Activated T-helper 2 cell treated with anti-CD3 and anti-CD28 coated beads, Interferon-gamma antibody, Interleukin-2, Interleukin-4, amounts not matched to agents 10 μg/mL and 5 μg/mL and 100 μg/mL, durations not matched to agents 14 hours and 24 hours and 36 hours (primary cell): ENCODE measurements at regions not wholly inside any gene's neighbourhood (a gene's known extent, or its start where the extent isn't known, plus 50 kb on each side); places are given as distances from the start of the nearest gene placed in this dataset.

Experiments
- DNase-seq: peaks from one replicate; pipeline ENCODE4 v3.0.0; 2021; ENCODE audit warnings: low spot score
- H3K27ac Mint-ChIP-seq: one replicate; pipeline ENCODE4 v1.8.0; 2021; ENCODE audit warnings: mixed read lengths
- H3K27me3 Mint-ChIP-seq: one replicate; pipeline ENCODE4 v1.8.0; 2021; ENCODE audit warnings: low read depth, mixed read lengths
- H3K36me3 Mint-ChIP-seq: one replicate; pipeline ENCODE4 v1.8.0; 2021; ENCODE audit warnings: low read depth, mixed read lengths
- H3K4me1 Mint-ChIP-seq: one replicate; pipeline ENCODE4 v1.8.0; 2021; ENCODE audit warnings: low read depth, mixed read lengths
- H3K4me3 Mint-ChIP-seq: one replicate; pipeline ENCODE4 v1.8.0; 2021; ENCODE audit warnings: low read depth, mild to moderate bottlenecking, moderate library complexity, mixed read lengths
- H3K9me3 Mint-ChIP-seq: one replicate; pipeline ENCODE4 v1.8.0; 2021; ENCODE audit warnings: mixed read lengths
- intact Hi-C: fragments of 100-400 bp; cut with micrococcal nuclease; formaldehyde crosslinking; loops from one replicate; pipeline ENCODE4 v1.15.1; 2023

GRCh38 chr16:65476448-65476955 lies 354.6 kb upstream of the CDH11 start:
- no peaks in the 10 kb centered on the region for H3K4me1 Mint-ChIP-seq
- H3K27ac Mint-ChIP-seq, result no peak overlapping the region
- no peaks in the 10 kb centered on the region for H3K36me3 Mint-ChIP-seq
- intact Hi-C loops, result no loop called here
- H3K9me3 Mint-ChIP-seq, result peaks cover 8% of the 10 kb centered on the region
- DNase-seq, result no peak
- no peaks in the 10 kb centered on the region for H3K27me3 Mint-ChIP-seq
- H3K4me3 Mint-ChIP-seq, result no peak overlapping the region

- Mint-ChIP-seq H3K27me3 (no peaks in the 10 kb centered on the region), H3K9me3 (peaks cover 12% of the 10 kb centered on the region), H3K36me3 (no peaks in the 10 kb centered on the region), H3K4me3 (no peak overlapping the region), H3K4me1 (no peaks in the 10 kb centered on the region), H3K27ac (no peak overlapping the region)
- intact Hi-C loops, result no loop called here
- no peak for DNase-seq
These were observed 351.8 kb upstream of the CDH11 start for GRCh38 chr16:65473699-65474098.

- Mint-ChIP-seq H3K4me3 (no peak overlapping the region), H3K9me3 (peaks cover 13% of the 10 kb centered on the region), H3K27ac (no peak overlapping the region), H3K4me1 (no peaks in the 10 kb centered on the region), H3K27me3 (no peaks in the 10 kb centered on the region), H3K36me3 (no peaks in the 10 kb centered on the region)
- intact Hi-C loops, result no loop called here
- no peak for DNase-seq
These were observed 347.3 kb upstream of the CDH11 start for GRCh38 chr16:65469116-65469515.

DNA sequence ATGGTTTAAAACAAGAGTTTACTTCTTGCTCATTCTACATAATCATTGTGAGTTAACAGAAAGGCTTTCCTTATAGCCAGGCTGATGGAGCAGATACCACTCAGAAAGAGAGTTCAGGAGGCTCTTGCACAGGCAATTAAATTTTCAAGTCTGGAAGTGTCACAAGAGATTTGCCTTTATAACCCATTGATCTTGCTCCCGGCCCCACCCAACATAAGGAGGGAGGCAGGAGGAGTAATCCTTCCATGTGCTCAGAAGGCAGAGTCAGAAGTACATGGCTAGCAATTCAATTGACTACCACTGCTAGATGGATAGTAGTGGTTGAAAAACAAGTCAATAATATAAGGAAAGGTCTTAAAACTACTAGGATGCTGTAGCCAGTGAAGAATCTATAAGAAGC lies 346.3 kb upstream of the CDH11 start:
- DNase-seq, result no peak
- Mint-ChIP-seq H3K9me3 (peaks cover 15% of the 10 kb centered on the region), H3K4me3 (no peak overlapping the region), H3K27me3 (no peaks in the 10 kb centered on the region), H3K4me1 (no peaks in the 10 kb centered on the region), H3K36me3 (no peaks in the 10 kb centered on the region), H3K27ac (no peak overlapping the region)
- intact Hi-C loops, result no loop called here

DNA sequence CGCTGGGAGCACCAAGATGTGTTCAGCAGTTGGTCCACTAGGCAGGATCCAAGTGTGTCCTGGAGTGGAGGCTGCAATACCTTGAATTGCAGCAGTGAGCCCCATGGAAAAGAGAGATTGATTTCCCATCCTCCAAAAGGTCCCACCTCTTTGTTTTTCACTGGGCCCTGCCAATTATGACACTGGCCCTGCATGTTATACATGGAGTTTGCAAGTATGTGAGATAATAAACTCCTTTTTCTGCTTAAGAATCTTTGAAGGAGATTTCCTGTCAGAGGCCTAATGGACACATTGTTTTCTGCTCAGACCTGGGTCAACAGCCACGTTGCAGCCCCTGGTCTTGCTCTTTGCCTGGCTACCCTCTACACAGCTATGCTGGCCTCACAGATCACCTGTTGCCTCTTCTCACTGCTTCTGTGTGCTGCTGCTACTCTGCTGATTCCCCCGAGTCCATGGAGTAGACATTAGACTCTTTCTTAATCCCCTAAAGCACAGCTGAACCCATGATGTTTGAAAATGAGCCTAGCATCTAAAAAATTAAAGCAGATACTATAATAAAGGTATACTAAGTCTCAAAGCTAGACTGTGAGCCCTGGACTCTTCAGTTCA lies 341.9 kb upstream of the CDH11 start:
- Mint-ChIP-seq H3K9me3 (peaks cover 17% of the 10 kb centered on the region), H3K4me1 (no peaks in the 10 kb centered on the region), H3K27me3 (no peaks in the 10 kb centered on the region), H3K27ac (no peak overlapping the region), H3K4me3 (no peak overlapping the region), H3K36me3 (no peaks in the 10 kb centered on the region)
- intact Hi-C loops, result no loop called here
- DNase-seq, result no peak

GRCh38 chr16:65457084-65457483 lies 335.2 kb upstream of the CDH11 start:
- Mint-ChIP-seq H3K27me3 (no peaks in the 10 kb centered on the region), H3K4me3 (no peak overlapping the region), H3K36me3 (no peaks in the 10 kb centered on the region), H3K9me3 (peaks cover 16% of the 10 kb centered on the region), H3K4me1 (no peaks in the 10 kb centered on the region), H3K27ac (no peak overlapping the region)
- DNase-seq, result no peak
- intact Hi-C loops, result no loop called here

- intact Hi-C loops, result no loop called here
- H3K27ac Mint-ChIP-seq, result no peak overlapping the region
These were observed 333.9 kb upstream of the CDH11 start for GRCh38 chr16:65455761-65456160.

GRCh38 chr16:65453646-65454045 lies 331.8 kb upstream of the CDH11 start:
- Mint-ChIP-seq H3K9me3 (peaks cover 26% of the 10 kb centered on the region), H3K27me3 (no peaks in the 10 kb centered on the region)

More at GRCh38 chr16:65455761-65456160, 333.9 kb upstream of the CDH11 start:
- Mint-ChIP-seq H3K36me3 (no peaks in the 10 kb centered on the region), H3K27me3 (no peaks in the 10 kb centered on the region), H3K9me3 (peaks cover 16% of the 10 kb centered on the region), H3K4me1 (no peaks in the 10 kb centered on the region), H3K4me3 (no peak overlapping the region)
- no peak for DNase-seq

DNA sequence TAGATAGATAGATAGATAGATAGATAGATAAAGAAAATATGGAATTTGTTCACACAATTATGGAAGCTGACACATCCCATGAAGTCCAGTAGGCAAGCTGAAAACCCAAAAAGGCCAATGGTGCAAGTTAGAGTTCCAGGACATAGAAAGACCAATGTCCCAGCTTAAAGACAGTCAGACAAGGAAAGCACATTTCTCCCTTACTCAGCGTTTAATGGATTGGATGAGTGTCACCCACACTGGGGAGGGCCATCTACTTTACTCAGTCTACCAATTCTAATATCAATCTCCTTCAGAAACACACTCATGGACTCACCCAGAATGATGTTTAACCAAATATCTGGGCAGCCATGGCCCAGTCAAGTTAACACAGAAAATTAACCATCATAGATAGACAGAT lies 327.7 kb upstream of the CDH11 start:
- Mint-ChIP-seq H3K27ac (no peak overlapping the region), H3K9me3 (peaks cover 46% of the 10 kb centered on the region), H3K27me3 (no peaks in the 10 kb centered on the region), H3K36me3 (no peaks in the 10 kb centered on the region), H3K4me1 (no peaks in the 10 kb centered on the region), H3K4me3 (no peak overlapping the region)
- intact Hi-C loops, result no loop called here
- DNase-seq, result no peak

More at GRCh38 chr16:65453646-65454045, 331.8 kb upstream of the CDH11 start:
- DNase-seq, result no peak
- no peak overlapping the region for H3K4me3 Mint-ChIP-seq
- no peaks in the 10 kb centered on the region for H3K36me3 Mint-ChIP-seq
- H3K4me1 Mint-ChIP-seq, result no peaks in the 10 kb centered on the region
- no peak overlapping the region for H3K27ac Mint-ChIP-seq
- intact Hi-C loops, result no loop called here

- DNase-seq, result no peak
- peaks cover 43% of the 10 kb centered on the region for H3K9me3 Mint-ChIP-seq
- no peaks in the 10 kb centered on the region for H3K36me3 Mint-ChIP-seq
- no peaks in the 10 kb centered on the region for H3K27me3 Mint-ChIP-seq
- no peak overlapping the region for H3K27ac Mint-ChIP-seq
- intact Hi-C loops, result no loop called here
- no peaks in the 10 kb centered on the region for H3K4me1 Mint-ChIP-seq
- H3K4me3 Mint-ChIP-seq, result no peak overlapping the region
These were observed 324.6 kb upstream of the CDH11 start for GRCh38 chr16:65446427-65446826.

GRCh38 chr16:65445313-65446260 lies 323.7 kb upstream of the CDH11 start:
- Mint-ChIP-seq H3K4me1 (no peaks in the 10 kb centered on the region), H3K4me3 (no peak overlapping the region), H3K36me3 (no peaks in the 10 kb centered on the region), H3K9me3 (peaks cover 42% of the 10 kb centered on the region), H3K27ac (no peak overlapping the region), H3K27me3 (no peaks in the 10 kb centered on the region)
- intact Hi-C loops, result no loop called here
- no peak for DNase-seq

DNA sequence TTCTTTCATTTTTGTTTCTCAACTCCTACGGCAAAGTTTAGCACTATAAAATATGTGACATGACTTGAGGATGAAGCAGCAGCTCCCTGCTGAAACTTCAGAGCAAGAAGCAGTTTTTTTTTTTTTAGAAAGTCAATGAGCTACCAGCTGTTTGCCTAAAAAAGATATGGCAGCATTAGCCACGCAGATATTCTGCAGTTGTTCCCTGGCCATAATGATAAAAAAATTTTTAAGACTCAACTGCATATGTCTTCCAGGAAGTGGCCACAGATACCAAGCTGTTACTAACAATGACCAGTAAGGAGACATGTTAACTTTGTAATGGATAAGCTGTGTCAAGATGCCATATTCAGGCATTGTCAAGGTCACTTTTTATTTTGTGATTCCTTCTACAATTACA lies 319.6 kb upstream of the CDH11 start:
- intact Hi-C loops, result no loop called here
- H3K4me3 Mint-ChIP-seq, result no peak overlapping the region
- H3K27me3 Mint-ChIP-seq, result no peaks in the 10 kb centered on the region
- no peaks in the 10 kb centered on the region for H3K4me1 Mint-ChIP-seq
- no peak for DNase-seq
- no peaks in the 10 kb centered on the region for H3K36me3 Mint-ChIP-seq
- peaks cover 16% of the 10 kb centered on the region for H3K9me3 Mint-ChIP-seq
- H3K27ac Mint-ChIP-seq, result no peak overlapping the region

DNA sequence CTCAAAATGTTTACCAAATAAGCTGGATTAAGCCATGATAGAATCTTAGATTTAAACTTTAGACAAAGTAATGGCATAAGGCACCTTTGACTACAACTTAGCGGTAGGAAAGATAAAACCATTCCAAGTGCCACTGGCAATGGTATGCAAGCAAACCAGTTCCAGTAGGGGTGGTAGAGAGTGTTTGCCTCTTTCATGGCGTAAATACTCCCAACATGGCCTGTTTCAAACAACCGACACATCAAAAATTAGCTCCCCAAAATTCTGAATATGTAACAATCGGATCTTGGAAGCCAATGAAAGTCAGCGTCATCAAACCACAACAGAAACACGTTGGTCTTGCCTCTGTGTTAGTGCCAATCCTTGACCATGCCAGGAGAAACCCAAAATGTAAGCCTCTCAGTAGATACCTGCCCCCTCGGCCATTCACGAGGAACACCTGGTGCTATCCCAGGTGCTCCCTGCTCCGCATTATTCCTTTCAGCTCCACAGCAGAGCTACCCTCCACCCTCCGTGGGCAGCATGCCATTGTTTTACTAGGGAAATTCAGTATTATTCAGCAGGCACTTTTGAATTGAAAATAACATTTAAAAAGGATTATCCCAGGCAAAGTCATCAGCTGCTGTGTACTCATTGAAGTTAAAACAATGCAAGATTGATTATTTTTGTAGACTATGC lies 307.8 kb upstream of the CDH11 start:
- no peaks in the 10 kb centered on the region for H3K4me1 Mint-ChIP-seq
- peaks cover 42% of the 10 kb centered on the region for H3K9me3 Mint-ChIP-seq

More for the DNA sequence above, 307.8 kb upstream of the CDH11 start:
- no peak for DNase-seq
- H3K27ac Mint-ChIP-seq, result no peak overlapping the region
- H3K4me3 Mint-ChIP-seq, result no peak overlapping the region
- no peaks in the 10 kb centered on the region for H3K36me3 Mint-ChIP-seq
- H3K27me3 Mint-ChIP-seq, result no peaks in the 10 kb centered on the region
- intact Hi-C loops, result no loop called here
